K562 (cell line): ENCODE measurements at regions not wholly inside any gene's neighbourhood (a gene's known extent, or its start where the extent isn't known, plus 50 kb on each side); places are given as distances from the start of the nearest gene placed in this dataset.

Experiments used
- MTF1 ChIP-seq: fragments of 250-450 bp; sonication (Bioruptor Pico); IDR thresholded peaks from 2 replicates; pipeline ENCODE4 v1.9.0; 2021; ENCODE audit warnings: moderate library complexity, mild to moderate bottlenecking, inconsistent platforms, borderline replicate concordance
- PTBP1 ChIP-seq: fragments of 200-400 bp; formaldehyde crosslinking; IDR thresholded peaks from 2 replicates; pipeline ENCODE4 v1.6.1; 2017; ENCODE audit warnings: low read depth, low read length
- RNF2 ChIP-seq: sonication (generic); IDR thresholded peaks from 2 replicates; pipeline ENCODE4 v1.6.1; 2016
- SMAD1 ChIP-seq: fragments of 150-350 bp; IDR thresholded peaks from 2 replicates; pipeline ENCODE4 v1.6.1; 2014; ENCODE audit warnings: low read length, low read depth; ENCODE audit not compliant: partially characterized antibody
- SP2 ChIP-seq: IDR thresholded peaks from 2 replicates; pipeline ENCODE4 v1.6.1; 2011; ENCODE audit warnings: mild to moderate bottlenecking, low read depth, low read length, moderate library complexity; ENCODE audit not compliant: poor library complexity, severe bottlenecking; ENCODE audit errors: extremely low read depth
- ZBTB8A ChIP-seq: fragments of 450-650 bp; IDR thresholded peaks from 2 replicates; pipeline ENCODE4 v1.6.1; 2018; ENCODE audit warnings: mild to moderate bottlenecking, moderate library complexity; ENCODE audit not compliant: partially characterized antibody
- TF ChIP-seq, protein P1 (sequence below), 3 experiments: IDR thresholded peaks in 2 of 3; conservative IDR thresholded peaks in 1 of 3; 2 replicates each; pipeline ENCODE4 v1.5.1; 2011 to 2012; ENCODE audit warnings: low read length in 3 of 3, mild to moderate bottlenecking in 3 of 3, control low read depth in 2 of 3, improper control_type of control experiment in 1 of 3, inconsistent platforms in 1 of 3, low read depth in 1 of 3, mixed read lengths in 1 of 3, moderate library complexity in 1 of 3; ENCODE audit not compliant: insufficient read depth in 2 of 3
- TF ChIP-seq, protein P2 (sequence below): sonication (generic); formaldehyde crosslinking; IDR thresholded peaks from 2 replicates; pipeline ENCODE4 v1.8.0; 2022; ENCODE audit warnings: missing genetic modification reagents, mild to moderate bottlenecking, borderline replicate concordance

DNA sequence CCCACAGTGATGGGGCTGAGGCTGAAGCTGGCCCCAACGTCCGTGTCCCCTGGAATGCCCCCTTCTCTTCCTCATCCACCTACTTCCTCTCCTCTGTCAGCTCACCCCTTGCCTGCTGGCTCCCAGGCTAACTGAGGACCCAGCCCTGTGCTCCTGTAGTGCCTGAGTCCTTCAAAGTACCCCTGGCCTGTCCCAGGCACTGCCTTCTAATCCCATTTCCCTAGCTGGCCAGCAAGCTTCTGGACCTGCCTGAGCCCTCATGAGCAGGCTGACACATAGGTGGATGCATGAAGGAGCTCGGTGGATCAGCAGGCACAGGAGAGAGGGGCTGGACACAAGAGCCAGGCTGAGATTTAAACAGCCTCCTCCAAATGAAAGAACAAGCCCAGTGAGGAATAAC, 650.8 kb downstream of the NPHP4 start:
- TF ChIP-seq PTBP1 (no peak), SMAD1 (no peak), RNF2 (no peak), MTF1 (CRISPR knock-in tag) (no peak), ZBTB8A (no peak), SP2 (no peak)
- TF ChIP-seq, protein P1, sequence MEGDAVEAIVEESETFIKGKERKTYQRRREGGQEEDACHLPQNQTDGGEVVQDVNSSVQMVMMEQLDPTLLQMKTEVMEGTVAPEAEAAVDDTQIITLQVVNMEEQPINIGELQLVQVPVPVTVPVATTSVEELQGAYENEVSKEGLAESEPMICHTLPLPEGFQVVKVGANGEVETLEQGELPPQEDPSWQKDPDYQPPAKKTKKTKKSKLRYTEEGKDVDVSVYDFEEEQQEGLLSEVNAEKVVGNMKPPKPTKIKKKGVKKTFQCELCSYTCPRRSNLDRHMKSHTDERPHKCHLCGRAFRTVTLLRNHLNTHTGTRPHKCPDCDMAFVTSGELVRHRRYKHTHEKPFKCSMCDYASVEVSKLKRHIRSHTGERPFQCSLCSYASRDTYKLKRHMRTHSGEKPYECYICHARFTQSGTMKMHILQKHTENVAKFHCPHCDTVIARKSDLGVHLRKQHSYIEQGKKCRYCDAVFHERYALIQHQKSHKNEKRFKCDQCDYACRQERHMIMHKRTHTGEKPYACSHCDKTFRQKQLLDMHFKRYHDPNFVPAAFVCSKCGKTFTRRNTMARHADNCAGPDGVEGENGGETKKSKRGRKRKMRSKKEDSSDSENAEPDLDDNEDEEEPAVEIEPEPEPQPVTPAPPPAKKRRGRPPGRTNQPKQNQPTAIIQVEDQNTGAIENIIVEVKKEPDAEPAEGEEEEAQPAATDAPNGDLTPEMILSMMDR (IDR thresholded peaks at IDR 0.05 in 2 of 3, conservative IDR thresholded peaks at IDR 0.05 in 1 of 3; ENCODE audit: insufficient read depth in 2 of 3, low read depth in 1 of 3, low read length in 3 of 3) = no peak
- TF ChIP-seq, protein P2, sequence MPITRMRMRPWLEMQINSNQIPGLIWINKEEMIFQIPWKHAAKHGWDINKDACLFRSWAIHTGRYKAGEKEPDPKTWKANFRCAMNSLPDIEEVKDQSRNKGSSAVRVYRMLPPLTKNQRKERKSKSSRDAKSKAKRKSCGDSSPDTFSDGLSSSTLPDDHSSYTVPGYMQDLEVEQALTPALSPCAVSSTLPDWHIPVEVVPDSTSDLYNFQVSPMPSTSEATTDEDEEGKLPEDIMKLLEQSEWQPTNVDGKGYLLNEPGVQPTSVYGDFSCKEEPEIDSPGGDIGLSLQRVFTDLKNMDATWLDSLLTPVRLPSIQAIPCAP (CRISPR knock-in tag) = no peak
